B cell (primary cell): ENCODE measurements at regions not wholly inside any gene's neighbourhood (a gene's known extent, or its start where the extent isn't known, plus 50 kb on each side); places are given as distances from the start of the nearest gene placed in this dataset.

ENCODE experiments used
- ATAC-seq: fragments of 200-7000 bp; cut with Tn5 transposase; one replicate; pipeline ENCODE4 v1.10.0; 2021; ENCODE audit warnings: low read depth, mild to moderate bottlenecking, moderate number of reproducible peaks, moderate library complexity
- CTCF ChIA-PET: fragments of 350-600 bp; sonication (Branson Sonifier 250); formaldehyde crosslinking; loops from one replicate; lab custom pipeline; 2021; ENCODE audit warnings: antibody characterized with exemption, inconsistent platforms; lab: Charles Lee
- POLR2A ChIA-PET: fragments of 350-600 bp; sonication (Branson Sonifier 250); formaldehyde crosslinking; loops from one replicate; lab custom pipeline; 2021; ENCODE audit warnings: antibody characterized with exemption; lab: Charles Lee
- DNase-seq: peaks from one replicate; pipeline ENCODE4 v3.0.0; 2013
- H2AFZ ChIP-seq: 2 replicates; pipeline ENCODE4 v1.6.1; 2012; ENCODE audit warnings: mild to moderate bottlenecking, low read depth, low read length; ENCODE audit not compliant: insufficient read depth, poor library complexity, severe bottlenecking
- H3K27ac ChIP-seq, 2 donors: 1 replicate in 1 of 2; 2 replicates in 1 of 2; pipeline ENCODE4 v1.5.1; 2012 to 2013; ENCODE audit warnings: low read length in 2 of 2, mild to moderate bottlenecking in 2 of 2, moderate library complexity in 1 of 2
- H3K27me3 ChIP-seq, 4 experiments: fragments of 200-600 bp in 1 of 4; sonication (generic) in 1 of 4; replicated peaks in 1 of 4; 1 replicate in 2 of 4; 2 replicates in 2 of 4; pipeline versions ENCODE4 v1.6.1 to v1.7.0; 2013 to 2016; ENCODE audit warnings: low read length in 3 of 4, mild to moderate bottlenecking in 2 of 4, mixed read lengths in 1 of 4, moderate library complexity in 1 of 4; ENCODE audit not compliant: insufficient read depth in 4 of 4, control insufficient read depth in 3 of 4; ENCODE audit errors: control extremely low read depth in 1 of 4
- H3K36me3 ChIP-seq, 2 experiments: replicated peaks in 1 of 2; 1 replicate in 1 of 2; 2 replicates in 1 of 2; pipeline versions ENCODE4 v1.6.1 to v1.7.1; 2013; ENCODE audit warnings: low read length in 1 of 2; ENCODE audit not compliant: insufficient read depth in 2 of 2, control insufficient read depth in 1 of 2; ENCODE audit errors: control extremely low read depth in 1 of 2, extremely low read depth in 1 of 2
- H3K4me1 ChIP-seq, 2 donors: fragments of 200-600 bp in 1 of 2; sonication (generic) in 1 of 2; 1 replicate in 1 of 2; 2 replicates in 1 of 2; pipeline versions ENCODE4 v1.5.1 to v1.6.1; 2013 to 2017; ENCODE audit warnings: low read length in 2 of 2; ENCODE audit not compliant: control insufficient read depth in 2 of 2, insufficient read depth in 2 of 2
- H3K4me2 ChIP-seq: replicated peaks from 2 replicates; pipeline ENCODE3; 2012; ENCODE audit warnings: mild to moderate bottlenecking, low read depth, low read length; ENCODE audit not compliant: poor library complexity, severe bottlenecking
- H3K4me3 ChIP-seq, 5 experiments: fragments of 200-600 bp in 1 of 5; sonication (generic) in 1 of 5; 1 replicate in 3 of 5; 2 replicates in 2 of 5; pipeline versions ENCODE4 v1.5.1 to v1.7.0; 2011 to 2016; ENCODE audit warnings: low read length in 4 of 5, mild to moderate bottlenecking in 4 of 5, low read depth in 2 of 5, control low read depth in 1 of 5, moderate library complexity in 1 of 5; ENCODE audit not compliant: insufficient read depth in 1 of 5; ENCODE audit errors: control extremely low read depth in 1 of 5, extremely low read depth in 1 of 5
- H3K79me2 ChIP-seq: fragments of 200-600 bp; sonication (generic); one replicate; pipeline ENCODE4 v1.6.0; 2016; ENCODE audit warnings: low read length; ENCODE audit not compliant: control insufficient read depth, insufficient read depth
- H3K9ac ChIP-seq: fragments of 200-600 bp; sonication (generic); 2 replicates; pipeline ENCODE4 v1.6.1; 2017; ENCODE audit warnings: mild to moderate bottlenecking, low read length, moderate library complexity
- H3K9me3 ChIP-seq, 3 donors: one replicate each; pipeline versions ENCODE4 v1.6.1 to v1.7.1; 2013; ENCODE audit warnings: low read length in 2 of 3; ENCODE audit not compliant: control insufficient read depth in 2 of 3, insufficient read depth in 1 of 3; ENCODE audit errors: control extremely low read depth in 1 of 3
- H4K20me1 ChIP-seq: 2 replicates; pipeline ENCODE4 v1.6.0; 2012; ENCODE audit warnings: mild to moderate bottlenecking, low read length; ENCODE audit not compliant: insufficient read depth, control insufficient read depth, poor library complexity, severe bottlenecking
- H3K27ac Mint-ChIP-seq: one replicate; pipeline ENCODE4 v1.8.0; 2021; ENCODE audit warnings: mixed read lengths
- H3K27me3 Mint-ChIP-seq: one replicate; pipeline ENCODE4 v1.8.0; 2021; ENCODE audit warnings: mixed read lengths
- H3K4me1 Mint-ChIP-seq: one replicate; pipeline ENCODE4 v1.8.0; 2021; ENCODE audit warnings: mixed read lengths
- H3K4me3 Mint-ChIP-seq: one replicate; pipeline ENCODE4 v1.8.0; 2021; ENCODE audit warnings: mixed read lengths
- H3K9me3 Mint-ChIP-seq: one replicate; pipeline ENCODE4 v1.8.0; 2022; ENCODE audit warnings: mixed read lengths; ENCODE audit not compliant: insufficient read depth
- EZH2 ChIP-seq: IDR thresholded peaks from 2 replicates; pipeline ENCODE4 v1.6.1; 2012; ENCODE audit warnings: borderline replicate concordance, low read depth, mild to moderate bottlenecking, moderate library complexity, low read length; ENCODE audit not compliant: insufficient read depth, poor library complexity, severe bottlenecking
- WGBS: methylation state at CpG from one replicate; pipeline ENCODE4 v1.1.5; 2013; ENCODE audit warnings: missing lambda C conversion rate; ENCODE audit not compliant: insufficient coverage; 5-methylcytosine and 5-hydroxymethylcytosine counted together
- intact Hi-C: fragments of 100-400 bp; cut with micrococcal nuclease; formaldehyde crosslinking; loops from one replicate; pipeline ENCODE4 v1.10.0; 2022
- TF ChIP-seq, protein P1 (sequence below): fragments of 200-600 bp; IDR thresholded peaks from one replicate; pipeline ENCODE4 v1.8.0; 2022; ENCODE audit warnings: antibody characterized with exemption, mild to moderate bottlenecking

- no peak for DNase-seq
- H3K9me3 Mint-ChIP-seq, result no peaks in the 10 kb centered on the region
Measured at GRCh38 chr6:160837146-160837545, 135.1 kb downstream of the PLG start.

GRCh38 chr6:160851031-160851430 lies 140.5 kb upstream of the MAP3K4 start:
- H3K27me3 Mint-ChIP-seq, result no peaks in the 10 kb centered on the region
- intact Hi-C loops, result no loop called here
- no peak overlapping the region for H3K4me3 ChIP-seq
- no peak overlapping the region for H3K4me2 ChIP-seq
- H3K36me3 ChIP-seq, result no peaks in the 10 kb centered on the region
- no peak overlapping the region for H3K4me3 Mint-ChIP-seq
- TF ChIP-seq EZH2, result no peak
- TF ChIP-seq, protein P1, sequence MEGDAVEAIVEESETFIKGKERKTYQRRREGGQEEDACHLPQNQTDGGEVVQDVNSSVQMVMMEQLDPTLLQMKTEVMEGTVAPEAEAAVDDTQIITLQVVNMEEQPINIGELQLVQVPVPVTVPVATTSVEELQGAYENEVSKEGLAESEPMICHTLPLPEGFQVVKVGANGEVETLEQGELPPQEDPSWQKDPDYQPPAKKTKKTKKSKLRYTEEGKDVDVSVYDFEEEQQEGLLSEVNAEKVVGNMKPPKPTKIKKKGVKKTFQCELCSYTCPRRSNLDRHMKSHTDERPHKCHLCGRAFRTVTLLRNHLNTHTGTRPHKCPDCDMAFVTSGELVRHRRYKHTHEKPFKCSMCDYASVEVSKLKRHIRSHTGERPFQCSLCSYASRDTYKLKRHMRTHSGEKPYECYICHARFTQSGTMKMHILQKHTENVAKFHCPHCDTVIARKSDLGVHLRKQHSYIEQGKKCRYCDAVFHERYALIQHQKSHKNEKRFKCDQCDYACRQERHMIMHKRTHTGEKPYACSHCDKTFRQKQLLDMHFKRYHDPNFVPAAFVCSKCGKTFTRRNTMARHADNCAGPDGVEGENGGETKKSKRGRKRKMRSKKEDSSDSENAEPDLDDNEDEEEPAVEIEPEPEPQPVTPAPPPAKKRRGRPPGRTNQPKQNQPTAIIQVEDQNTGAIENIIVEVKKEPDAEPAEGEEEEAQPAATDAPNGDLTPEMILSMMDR, result no peak
- H3K27ac ChIP-seq, result no peak overlapping the region
- H3K4me1 ChIP-seq, result no peaks in the 10 kb centered on the region
- H3K9ac ChIP-seq, result no peak overlapping the region
- H3K79me2 ChIP-seq, result no peaks in the 10 kb centered on the region
- H3K9me3 Mint-ChIP-seq, result no peaks in the 10 kb centered on the region
- H3K4me1 Mint-ChIP-seq, result no peaks in the 10 kb centered on the region
- no peak overlapping the region for H2AFZ ChIP-seq
- H3K27ac Mint-ChIP-seq, result no peak overlapping the region
- H3K9me3 ChIP-seq, result peaks cover 0 to 2% (median 0%) of the 10 kb centered on the region in 3 donors
- H4K20me1 ChIP-seq, result no peaks in the 10 kb centered on the region
- DNase-seq, result no peak
- ChIA-PET CTCF (no interaction called here), POLR2A (no interaction called here)
- WGBS, result 84% methylated on average over 5 of the region's 5 CpGs
- ATAC-seq, result no peak
- H3K27me3 ChIP-seq, result no peaks in the 10 kb centered on the region

More at GRCh38 chr6:160837146-160837545, 135.1 kb downstream of the PLG start:
- Histone ChIP-seq H3K9me3 (no peaks in the 10 kb centered on the region), H3K4me2 (no peak overlapping the region), H2AFZ (no peak overlapping the region), H3K4me3 (no peak overlapping the region), H3K4me1 (no peaks in the 10 kb centered on the region), H3K79me2 (no peaks in the 10 kb centered on the region), H3K27ac (no peak overlapping the region), H3K27me3 (no peaks in the 10 kb centered on the region), H3K36me3 (no peaks in the 10 kb centered on the region), H3K9ac (no peak overlapping the region), H4K20me1 (no peaks in the 10 kb centered on the region)
- intact Hi-C loops, result no loop called here
- no peak overlapping the region for H3K4me3 Mint-ChIP-seq
- WGBS, result 96% methylated on average over 7 of the region's 13 CpGs
- no peaks in the 10 kb centered on the region for H3K4me1 Mint-ChIP-seq
- H3K27ac Mint-ChIP-seq, result no peak overlapping the region
- no peaks in the 10 kb centered on the region for H3K27me3 Mint-ChIP-seq
- ATAC-seq, result no peak
- CTCF ChIA-PET, result no interaction called here
- POLR2A ChIA-PET, result no interaction called here
- TF ChIP-seq, protein P1, result no peak
- TF ChIP-seq EZH2, result no peak
